Activated CD8-positive, alpha-beta memory T cell treated with anti-CD3 and anti-CD28 coated beads, Interleukin-2, amount 50 U/mL, for 24 hours (primary cell): ENCODE measurements at regions not wholly inside any gene's neighbourhood (a gene's known extent, or its start where the extent isn't known, plus 50 kb on each side); places are given as distances from the start of the nearest gene placed in this dataset.
"Not testable (repeated sequence)": the region's sequence is repeated elsewhere in the genome, so short reads cannot be mapped to it uniquely, and the experiment has no call there.

ENCODE experiments used
- DNase-seq: peaks from one replicate; pipeline ENCODE4 v3.0.0-alpha.2; 2020; ENCODE audit errors: extremely low read depth

DNA sequence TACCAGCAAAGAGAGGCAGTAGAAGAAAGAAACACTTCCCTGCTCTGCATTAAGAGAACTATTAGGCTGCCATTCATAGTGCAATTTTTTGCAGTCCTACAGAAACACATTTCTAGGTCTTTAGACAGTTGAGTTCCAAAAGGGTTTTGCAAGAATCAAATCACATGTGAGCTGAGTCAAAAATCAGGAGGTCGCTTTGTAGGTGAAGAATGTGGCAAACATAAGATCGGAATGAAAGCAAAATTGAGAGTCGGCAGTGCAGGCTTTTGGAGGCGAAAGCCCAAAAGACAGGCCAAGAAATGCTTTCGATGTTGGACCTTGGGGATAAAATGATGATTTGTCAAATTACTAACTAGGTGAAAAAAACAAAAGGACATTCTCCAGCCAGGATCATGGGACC is 213.5 kb upstream of the NRIP1 start:
- DNase-seq: no peak

DNA sequence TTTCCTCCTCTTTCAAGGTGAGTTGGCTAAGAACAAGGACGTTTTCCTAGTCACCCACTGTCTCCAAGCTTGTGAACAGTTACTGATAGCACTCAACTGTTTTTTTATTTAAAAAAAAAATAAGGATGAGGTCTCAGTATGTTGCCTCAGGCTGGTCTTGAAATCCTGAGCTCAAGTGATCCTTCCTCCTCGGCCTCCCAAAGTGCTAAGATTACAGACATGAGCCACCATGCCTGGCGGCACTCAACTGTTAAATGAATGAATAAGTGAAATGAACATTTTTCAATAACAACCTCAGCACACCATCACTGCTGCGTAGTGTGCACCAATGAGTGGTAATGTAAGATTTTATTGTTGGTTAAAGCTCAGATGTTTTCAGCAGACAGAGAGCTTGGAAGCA is 214.1 kb upstream of the NRIP1 start:
- no peak for DNase-seq

DNA sequence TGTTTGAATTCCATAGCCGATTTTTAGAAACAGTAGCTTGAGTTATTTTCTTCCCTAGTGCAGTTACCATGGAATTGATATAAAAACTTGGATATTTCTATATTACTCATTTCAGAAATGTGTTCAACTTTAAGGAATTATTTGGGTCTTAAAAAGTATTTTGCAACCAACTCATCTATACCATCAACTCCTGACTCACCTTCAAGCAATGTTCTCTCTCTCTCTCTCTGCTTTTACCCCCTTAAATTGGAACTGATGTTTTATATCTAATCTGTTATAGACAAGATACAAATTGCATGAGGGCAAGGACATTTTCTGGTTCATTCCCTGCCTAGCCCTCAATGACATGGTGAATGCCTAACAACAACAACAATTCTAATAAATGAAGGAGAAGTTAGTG is 214.7 kb upstream of the NRIP1 start:
- DNase-seq: no peak

GRCh38 chr21:15281714-15282113 is 216.9 kb upstream of the NRIP1 start:
- DNase-seq: no peak

DNA sequence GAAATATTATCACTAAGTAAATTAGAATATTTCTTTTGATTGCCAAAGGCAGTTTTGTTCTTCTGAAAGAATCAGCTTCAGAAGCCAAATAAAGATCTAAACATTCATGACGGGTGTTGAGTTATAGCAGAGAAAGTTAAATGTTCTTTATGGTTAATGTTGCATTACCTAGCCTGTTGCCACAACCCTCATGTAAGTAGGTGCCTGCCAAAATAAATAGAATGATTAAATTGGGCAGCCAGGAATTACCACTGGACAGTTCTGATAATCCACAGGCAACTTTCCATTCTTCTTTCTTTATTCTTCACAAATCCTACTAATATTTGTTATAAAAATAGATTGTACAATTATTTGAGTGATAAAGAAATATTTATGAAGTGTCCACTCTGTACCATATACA is 217.9 kb upstream of the NRIP1 start:
- DNase-seq: no peak

DNA sequence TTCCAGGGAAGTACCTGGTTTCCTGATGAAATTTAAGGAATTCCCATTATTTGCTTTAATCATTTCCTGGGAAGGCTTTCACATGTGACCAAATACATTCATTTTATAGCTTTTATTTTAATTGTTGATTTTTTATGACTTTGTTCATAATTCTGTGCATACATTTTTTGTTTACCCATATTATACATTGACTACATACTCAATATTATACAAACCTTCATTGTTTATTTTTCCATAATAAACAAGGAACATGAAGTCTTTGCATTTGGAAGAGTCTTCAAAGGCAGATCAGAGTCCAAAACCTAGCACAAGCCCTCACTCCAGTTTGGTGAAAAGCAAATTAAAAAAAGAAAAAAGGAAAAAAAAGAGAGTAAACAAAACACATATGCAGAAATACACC is 218.3 kb upstream of the NRIP1 start:
- no peak for DNase-seq

GRCh38 chr21:15283789-15284188 is 219.0 kb upstream of the NRIP1 start:
- DNase-seq: no peak

GRCh38 chr21:15285556-15285955 is 220.8 kb upstream of the NRIP1 start:
- no peak for DNase-seq

DNA sequence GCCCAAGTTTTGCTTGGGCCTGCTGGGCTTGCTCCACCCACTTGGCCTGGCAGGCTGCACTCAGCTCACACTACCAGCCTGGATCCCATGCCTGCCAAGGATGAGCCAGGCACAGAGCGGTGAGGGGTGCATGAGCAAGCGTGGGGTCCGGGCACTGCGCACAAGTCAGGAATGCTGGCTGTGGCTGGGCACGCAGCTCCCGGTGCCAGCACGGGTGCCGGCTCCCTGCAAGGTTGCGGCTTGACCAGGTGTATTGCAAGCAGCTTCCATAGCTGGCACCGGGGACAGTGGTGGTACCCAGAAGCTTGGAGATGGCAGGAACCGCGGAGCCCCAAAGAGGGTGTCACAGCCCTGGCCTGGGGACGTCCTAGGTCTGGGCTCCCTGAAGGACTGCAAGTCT is 224.4 kb upstream of the NRIP1 start:
- DNase-seq: no peak

DNA sequence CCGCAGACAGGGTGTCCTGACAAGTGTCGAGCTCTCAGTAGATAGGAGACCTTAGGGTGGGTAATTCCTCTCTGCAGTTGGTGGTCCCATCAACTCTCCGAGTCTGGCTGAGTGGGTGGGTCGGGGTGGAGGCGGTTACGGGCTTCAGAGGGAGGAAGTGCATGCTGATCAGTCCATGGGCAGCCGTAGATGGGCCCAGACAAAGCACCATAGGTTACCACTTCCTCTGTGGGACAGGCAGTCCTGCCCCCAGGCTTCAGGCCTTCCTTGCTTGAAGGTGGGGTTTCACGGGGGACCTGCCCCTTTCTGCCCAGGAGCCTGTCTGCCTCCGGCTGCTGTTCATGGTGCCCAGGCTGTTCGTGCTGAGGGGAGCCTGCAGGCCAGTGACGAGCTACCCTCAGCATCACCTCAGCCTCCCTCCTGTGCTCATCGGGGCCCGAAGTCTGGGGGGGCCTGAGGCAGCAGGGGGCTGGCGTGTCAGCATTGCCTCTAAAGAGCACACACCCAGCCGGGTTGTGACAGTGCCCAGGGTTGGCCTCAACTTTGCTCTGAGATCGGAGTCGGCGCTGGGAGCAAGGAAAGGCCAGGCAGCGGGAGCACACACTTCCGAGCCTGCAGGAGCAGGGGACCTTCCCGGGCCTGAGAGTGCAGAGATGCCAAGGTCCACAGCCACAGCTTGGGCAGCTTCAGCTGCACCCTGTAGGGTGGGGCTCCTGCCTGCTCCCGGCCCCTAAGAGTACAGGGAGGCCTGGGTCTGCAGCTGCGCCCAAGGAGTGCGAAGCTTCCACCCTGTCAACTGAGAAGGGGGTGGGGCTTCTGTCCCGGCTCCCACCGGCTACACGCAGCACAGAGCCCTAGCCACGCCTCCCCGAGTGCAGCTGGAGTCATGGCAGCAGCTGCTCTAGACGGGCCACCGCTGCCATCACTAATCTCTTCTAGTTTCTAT is 225.4 kb upstream of the NRIP1 start:
- DNase-seq: no peak

- DNase-seq: no peak
Measured at GRCh38 chr21:15291621-15292266, 226.9 kb upstream of the NRIP1 start.

- DNase-seq: no peak
Measured at GRCh38 chr21:15293240-15293639, 228.4 kb upstream of the NRIP1 start.

- DNase-seq: no peak
Measured at GRCh38 chr21:15295875-15296274, 231.1 kb upstream of the NRIP1 start.

GRCh38 chr21:15297824-15298223 is 233.0 kb upstream of the NRIP1 start:
- no peak for DNase-seq

DNA sequence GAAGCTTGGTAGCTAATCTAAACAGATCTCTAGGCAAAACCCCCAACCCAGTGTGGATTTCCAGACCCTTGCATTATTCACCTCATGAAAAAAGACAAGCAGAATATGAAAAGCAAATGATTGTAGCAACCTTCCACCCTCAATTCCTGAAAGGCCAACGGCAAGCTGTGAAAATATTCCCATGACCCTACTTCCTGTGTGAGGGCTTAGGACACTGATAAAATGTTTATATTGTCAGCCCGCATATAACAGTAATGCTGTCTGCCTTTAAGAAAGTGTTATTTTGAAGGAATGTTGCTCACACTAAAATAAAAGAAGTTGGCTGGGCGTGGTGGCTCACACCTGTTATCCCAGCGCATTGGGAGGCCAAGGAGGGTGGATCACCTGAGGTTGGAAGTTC is 233.5 kb upstream of the NRIP1 start:
- DNase-seq: no peak

DNA sequence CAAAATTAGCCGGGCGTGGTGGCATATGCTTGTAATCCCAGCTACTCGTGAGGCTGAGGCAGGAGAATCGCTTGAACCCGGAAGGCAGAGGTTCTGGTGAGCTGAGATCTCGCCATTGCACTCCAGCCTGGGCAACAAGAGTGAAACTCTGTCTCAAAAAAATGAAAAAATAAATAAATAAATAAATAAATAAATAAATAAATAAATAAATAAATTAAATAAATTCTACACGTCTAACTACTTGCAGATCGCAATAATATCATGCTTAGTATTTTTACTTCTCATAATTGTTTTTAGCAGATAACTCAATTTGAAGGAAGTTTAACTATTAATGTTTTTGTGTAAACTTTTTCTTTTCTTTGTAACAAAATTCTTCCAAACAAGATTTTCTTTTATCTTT is 234.0 kb upstream of the NRIP1 start:
- DNase-seq: not testable (repeated sequence)

DNA sequence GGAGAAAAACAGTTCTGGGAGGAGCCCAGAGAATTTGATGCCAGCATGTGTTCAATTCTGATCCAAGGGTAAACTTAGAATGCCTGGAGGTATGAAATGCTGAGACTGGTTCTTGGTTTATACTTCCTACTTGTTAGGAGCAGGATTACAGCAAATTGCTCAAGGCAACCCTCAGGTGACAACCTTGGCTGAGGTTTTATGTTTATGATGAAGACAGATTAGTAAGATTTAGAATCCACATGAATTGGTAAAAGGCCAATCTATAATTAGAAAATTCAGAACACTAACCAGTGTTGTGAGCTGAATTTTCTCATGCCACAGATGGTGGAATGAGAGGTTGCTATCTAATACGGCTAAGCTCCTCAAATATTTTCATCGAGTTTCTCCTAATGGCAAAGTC is 235.3 kb upstream of the NRIP1 start:
- DNase-seq: no peak

DNA sequence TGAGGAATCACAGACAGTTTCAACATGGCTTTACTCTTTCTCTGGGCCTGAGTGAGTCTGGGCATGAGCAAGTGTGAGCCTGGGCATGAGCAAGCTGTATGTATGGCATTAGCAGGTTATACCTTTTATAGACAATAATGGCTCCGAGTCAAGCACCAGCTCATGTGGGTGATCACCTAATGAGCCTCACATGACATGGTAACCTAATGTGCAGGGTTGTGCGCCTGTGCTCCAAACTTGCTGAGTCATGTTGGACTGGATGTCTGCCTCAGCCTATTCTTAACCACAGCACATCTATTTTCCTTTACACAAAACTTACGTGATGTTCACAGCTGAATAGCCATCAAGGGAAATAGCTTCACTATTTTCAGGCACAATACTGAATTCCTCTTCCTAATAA is 236.2 kb upstream of the NRIP1 start:
- DNase-seq: no peak

GRCh38 chr21:15301736-15302135 is 236.9 kb upstream of the NRIP1 start:
- DNase-seq: no peak

GRCh38 chr21:15306271-15306670 is 241.5 kb upstream of the NRIP1 start:
- DNase-seq: no peak

GRCh38 chr21:15308333-15308732 is 243.5 kb upstream of the NRIP1 start:
- DNase-seq: no peak

DNA sequence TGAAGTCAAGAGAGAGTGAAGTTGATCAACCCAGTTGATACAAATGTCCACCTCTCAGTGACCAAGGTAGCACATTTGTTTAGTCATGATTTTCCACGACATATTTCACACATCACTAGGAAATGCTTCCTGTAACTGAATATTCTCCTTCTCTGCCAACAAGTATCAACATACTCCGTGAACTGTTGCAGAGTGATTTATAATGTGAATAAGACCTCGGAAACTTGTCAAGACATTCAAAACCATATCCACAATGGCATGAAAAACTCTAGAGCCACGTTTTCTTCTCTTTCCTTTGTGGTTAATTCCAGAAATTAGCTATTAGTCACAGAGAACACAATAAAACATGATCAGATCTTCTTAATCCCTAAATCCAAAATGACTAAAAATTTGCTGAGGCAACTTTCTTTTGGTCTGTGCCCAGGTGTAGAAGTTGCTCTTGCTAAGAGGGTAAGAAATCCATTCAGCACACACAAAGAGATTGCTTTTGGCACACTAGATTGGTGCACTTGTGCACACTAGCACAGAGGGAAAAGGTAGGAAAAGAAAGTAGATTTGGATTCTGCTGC is 244.3 kb upstream of the NRIP1 start:
- DNase-seq: no peak

DNA sequence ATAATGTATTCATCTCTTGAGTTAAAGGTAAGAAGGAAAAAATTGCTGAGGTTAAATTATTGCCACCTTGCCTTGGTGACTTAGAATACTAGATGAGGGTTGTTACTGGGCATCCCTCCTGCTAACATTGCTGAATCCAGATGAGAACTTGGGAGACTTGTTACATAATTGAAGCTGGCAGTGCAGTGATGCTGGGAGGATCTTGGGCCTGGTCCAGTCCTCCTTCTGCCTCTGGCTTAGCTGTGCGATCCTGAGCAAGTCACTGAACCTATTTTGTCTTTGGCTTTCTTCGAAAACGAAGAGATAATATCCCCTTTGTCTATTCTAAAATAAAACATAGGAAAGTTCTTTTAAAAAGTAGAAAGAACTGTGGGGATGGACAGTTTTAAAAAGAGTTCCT is 244.9 kb upstream of the NRIP1 start:
- DNase-seq: no peak
